Forelimb muscle (tissue), 1 donor: ENCODE measurements at regions not wholly inside any gene's neighbourhood (a gene's known extent, or its start where the extent isn't known, plus 50 kb on each side); places are given as distances from the start of the nearest gene placed in this dataset.
A peak's percentile ranks its signal among the peaks of the same experiment; 100 is the strongest.

Experiments
- DNase-seq: peaks from one replicate; pipeline ENCODE4 v3.0.0-alpha.2; 2013; ENCODE audit warnings: low read depth

DNA sequence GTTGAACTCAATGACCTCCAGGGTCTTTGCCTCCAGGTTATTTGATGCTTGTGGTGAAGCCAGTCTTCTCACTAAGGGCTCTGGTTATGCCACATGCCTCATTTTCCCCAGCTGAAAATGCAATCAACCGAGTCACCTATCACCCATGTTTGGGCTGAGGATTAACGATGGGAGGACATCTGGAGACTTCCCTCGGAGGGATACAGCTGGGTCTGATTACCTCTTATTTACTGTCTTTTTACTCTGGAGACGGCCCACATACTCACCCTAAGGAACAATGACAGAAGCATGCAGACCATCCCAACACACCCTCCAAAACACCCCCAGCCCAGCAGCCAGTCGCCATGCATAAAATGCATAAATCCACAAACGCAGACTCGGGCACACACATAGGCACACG, 187.4 kb downstream of the OPA1 start:
- DNase-seq = no peak

DNA sequence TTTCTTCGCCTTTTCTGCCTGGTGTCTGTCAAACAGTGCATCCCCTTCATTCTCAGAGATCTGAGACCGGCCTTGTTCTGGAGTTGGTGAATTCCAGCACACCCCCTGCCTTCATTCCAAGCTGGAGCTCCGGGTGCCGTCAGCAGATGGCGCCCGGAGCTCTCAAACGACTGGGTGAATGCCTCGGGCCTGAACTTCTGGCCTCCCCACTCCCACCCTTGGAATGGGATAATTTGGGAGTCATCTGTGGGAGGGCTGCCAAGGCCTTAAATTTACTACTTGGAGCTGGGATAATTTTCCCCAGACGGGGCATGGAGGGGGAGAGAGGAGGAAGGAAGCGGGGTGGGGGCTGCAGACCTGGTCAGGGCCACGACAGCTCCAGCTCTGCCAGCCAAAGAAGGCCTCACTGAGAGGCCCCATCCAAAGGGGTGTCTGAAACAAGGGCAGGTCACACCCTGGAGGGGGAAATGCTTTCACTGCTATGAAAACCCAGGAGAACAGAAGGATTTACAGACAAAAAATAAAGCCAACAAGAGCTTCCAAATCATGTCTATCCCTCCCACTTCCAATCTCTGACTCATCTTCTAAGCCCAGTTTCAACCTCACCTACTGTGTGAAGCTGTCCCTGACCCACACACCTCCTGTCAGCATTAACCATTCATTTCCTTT, 187.9 kb downstream of the OPA1 start:
- peak; percentile 85 for DNase-seq

GRCh38 chr3:193782276-193782647, 189.3 kb downstream of the OPA1 start:
- DNase-seq = no peak

GRCh38 chr3:193782747-193783146, 189.7 kb downstream of the OPA1 start:
- no peak for DNase-seq

- no peak for DNase-seq
Observed at GRCh38 chr3:193783166-193783896, 190.3 kb downstream of the OPA1 start.

DNA sequence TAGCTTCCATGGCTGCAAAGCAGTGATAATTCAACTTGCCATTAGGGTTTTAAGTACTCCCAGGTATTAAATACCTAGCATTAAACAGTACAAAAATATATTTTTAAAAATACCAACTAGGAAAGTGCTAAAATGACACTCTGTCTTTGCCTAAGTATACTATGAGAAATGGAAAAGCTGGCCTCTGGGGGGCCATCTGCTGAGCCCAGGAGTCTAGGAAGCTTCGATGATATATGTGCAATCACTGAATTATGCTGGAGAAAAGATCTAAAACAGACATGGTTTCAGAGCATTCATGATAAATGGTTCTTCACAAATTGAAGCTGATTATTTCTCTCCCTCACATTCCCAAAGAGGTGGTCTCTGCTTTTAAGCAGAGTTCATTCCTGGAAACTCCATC, 191.8 kb downstream of the OPA1 start:
- DNase-seq = no peak

DNA sequence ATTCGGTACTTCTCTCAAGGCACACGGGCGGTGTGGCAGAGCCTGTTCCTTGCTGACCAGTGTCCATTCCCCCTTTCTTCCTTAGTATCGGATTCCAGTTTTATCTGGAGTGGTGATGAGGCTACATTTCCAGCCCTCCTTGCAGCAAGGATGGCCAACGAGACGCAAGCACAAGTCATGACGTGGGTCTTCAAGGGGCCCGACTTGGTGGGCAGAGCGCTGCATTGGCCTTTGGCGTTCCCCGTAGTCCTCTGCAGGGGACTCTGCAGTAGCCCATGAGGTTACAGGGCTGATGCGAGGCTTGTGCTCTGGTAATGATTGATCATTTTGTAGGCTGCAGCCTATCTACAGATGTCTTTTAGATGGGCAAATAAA, 194.5 kb downstream of the OPA1 start:
- DNase-seq = no peak

GRCh38 chr3:193788189-193788991, 195.4 kb downstream of the OPA1 start:
- DNase-seq = peak; percentile 74

DNA sequence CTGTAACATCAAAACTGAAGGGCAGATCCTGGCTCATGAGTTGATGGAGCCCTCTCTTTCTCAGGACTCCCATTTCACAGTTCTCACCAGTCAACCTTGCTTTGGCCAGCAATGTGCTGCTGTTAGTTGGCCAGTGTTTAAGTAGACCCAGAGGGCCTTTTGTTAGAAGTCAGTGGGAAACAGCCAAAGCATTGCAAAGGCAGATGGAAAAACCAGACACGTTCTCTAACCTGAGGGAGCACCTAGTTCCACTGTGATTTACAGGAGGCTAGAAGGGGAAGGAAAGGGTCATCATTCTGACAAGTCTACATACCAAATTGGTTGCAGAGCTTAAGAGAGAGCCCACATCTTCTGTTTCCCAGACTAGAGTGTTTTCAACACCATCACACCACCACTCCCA, 196.4 kb downstream of the OPA1 start:
- no peak for DNase-seq

- no peak for DNase-seq
Observed at GRCh38 chr3:193790086-193790990, 197.3 kb downstream of the OPA1 start.

DNA sequence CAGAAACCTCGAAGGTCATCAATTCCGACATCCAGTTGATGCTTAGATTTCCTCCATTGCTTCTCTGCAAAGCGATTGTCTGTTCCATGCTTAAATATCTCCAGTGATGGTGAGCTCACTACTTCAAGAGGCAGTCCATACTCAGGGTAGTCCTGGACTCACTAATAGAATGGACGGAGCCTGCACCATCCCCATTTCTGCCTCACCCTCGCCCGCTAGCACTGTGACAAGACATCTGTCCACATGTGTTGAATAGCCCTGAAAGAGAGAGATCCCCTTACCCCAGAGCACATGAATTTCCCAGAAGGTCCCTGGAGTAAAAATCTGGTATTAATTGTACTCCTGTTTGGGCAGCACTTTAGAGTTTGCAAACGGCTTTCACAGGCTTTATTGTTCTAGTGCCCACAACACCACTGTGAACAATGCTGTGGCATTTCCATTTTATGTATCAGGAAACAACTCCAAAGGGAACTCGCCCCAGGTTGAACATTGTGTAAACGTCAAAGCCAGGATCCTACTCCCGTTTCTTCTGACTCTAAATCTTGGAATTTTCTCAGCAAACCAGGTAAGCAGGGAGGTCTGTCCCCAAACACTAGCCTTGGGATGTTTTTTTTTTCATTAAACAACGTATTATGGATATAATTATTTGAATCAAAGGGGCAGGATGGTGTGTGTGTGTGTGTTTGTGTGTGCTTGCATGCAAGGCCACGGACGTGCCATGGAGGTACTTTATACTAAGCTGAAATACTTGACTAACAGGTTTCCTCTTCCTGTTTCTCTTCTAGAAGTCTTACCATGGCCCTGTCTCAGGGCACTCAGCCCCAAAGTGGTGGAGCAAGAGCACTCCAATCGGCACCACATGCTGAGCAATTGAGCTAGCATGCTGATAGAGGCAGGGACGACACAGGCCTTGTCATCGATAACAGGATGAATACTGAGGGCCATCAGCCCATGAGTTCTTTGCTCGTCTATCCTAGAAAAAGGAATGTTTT, 198.3 kb downstream of the OPA1 start:
- DNase-seq = no peak

DNA sequence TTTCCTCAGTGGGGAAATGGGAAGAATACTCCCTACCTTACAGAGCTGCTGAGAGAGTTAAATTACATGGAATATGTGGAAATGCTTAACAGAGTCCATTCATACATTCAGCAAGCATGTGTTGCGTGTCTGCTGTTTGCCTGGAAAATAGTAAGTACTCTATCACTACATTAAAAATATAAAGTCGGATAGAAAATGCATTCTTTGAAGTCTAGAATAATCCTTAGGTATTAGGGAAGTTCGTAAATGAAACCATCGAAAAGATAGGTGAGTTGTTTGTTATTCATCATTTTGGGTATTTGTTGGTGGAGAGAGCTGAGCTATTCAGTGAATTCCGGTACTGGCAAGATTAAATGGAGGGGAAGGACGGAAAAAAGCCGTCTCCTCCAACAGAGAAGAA, 200.1 kb downstream of the OPA1 start:
- DNase-seq = no peak

DNA sequence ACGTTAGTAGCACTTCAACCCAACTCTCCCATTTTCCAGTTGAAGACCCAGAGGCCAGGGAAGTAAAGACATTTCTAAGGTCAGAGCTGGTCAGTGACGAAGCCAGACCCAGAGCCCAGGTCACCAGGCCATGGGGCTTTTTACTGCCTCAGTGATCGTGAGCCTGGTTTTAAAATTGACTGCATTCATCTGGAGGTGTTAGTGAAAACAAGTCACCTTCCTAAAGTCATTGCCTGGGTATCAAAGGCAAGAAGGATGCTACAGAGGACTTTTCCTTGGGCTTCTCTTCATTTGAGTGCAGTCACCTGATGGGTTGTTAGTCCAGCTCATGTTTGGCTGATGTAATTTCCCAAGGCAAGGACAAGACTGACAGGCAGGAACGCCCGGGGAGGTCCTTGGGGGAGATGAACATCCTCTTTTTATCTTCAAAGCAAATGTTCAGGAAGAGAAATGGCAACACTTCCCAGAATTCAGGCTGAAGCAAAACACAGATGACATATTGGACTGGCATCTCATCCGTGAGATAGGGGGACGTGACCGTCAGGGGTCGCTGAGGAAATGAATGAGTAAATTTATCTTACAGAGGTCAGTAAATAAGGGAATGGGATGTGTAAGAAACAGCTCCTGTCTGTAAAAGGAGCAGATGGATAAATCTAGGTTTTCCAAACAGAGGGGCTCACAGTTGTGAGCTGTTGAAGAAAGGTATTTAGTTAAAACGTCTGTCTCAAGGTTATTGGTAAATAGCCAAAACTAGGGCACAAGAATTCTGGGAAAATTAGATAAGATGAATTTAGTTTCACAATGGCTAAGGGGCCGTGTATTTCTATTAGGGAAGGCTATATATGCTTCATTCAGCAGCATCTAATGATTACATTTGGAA, 201.2 kb downstream of the OPA1 start:
- DNase-seq = no peak

GRCh38 chr3:193795062-193795690, 202.2 kb downstream of the OPA1 start:
- DNase-seq = no peak

DNA sequence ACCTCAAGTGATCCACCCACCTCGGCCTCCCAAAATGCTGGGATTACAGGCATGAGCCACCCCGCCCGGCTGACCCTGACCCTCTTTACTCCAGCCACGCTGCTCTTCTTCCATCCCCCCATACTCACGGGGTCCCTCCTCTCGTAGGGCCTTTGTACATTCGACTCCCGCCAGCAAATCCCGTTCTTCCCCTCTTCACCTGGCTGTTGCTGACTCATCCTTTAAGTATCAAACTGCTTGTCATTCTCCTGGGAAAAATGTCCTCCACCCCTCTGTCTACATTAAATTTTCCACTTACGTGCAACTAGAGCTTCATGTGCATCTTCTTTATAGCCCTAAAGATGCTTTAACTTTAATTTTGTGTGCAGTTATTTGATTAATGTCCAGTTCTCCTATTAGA, 203.1 kb downstream of the OPA1 start:
- DNase-seq = no peak

DNA sequence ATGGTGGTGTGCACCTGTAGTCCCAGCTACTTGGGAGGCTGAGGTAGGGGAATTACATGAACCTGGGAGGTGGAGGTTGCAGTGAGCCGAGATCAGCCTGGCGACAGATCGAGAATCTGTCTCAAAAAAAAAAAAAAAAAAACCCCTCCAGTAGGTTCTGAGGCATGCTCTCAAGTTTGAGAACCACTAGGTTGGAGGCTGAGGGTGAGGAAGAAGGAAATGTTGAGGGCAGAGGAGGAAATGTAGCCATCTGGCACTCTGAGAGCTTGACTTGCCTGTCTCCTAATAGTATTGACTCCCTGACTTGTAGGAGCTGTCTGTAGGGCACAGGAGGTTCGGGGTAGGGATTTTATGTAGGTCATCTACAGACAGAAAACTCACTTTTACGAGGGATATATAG, 204.6 kb downstream of the OPA1 start:
- DNase-seq = no peak

DNA sequence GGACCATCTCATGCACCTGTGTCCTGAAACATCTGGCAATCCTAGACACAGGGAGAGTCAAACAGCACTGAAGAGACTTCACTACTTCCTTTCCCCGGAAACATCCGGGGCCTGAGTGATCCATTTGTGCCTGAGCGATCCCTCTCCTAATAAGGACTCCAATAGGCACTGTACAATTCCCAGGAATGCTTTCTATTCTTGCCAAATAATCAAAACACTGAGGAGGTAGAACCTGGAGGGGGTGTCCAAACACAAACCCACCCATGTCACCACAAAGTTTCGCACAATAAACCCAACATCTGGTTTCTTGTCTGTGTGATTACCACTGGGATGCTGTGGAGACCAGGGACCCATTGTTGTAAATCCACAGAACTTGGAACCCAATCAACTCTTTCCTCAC, 205.0 kb downstream of the OPA1 start:
- no peak for DNase-seq

DNA sequence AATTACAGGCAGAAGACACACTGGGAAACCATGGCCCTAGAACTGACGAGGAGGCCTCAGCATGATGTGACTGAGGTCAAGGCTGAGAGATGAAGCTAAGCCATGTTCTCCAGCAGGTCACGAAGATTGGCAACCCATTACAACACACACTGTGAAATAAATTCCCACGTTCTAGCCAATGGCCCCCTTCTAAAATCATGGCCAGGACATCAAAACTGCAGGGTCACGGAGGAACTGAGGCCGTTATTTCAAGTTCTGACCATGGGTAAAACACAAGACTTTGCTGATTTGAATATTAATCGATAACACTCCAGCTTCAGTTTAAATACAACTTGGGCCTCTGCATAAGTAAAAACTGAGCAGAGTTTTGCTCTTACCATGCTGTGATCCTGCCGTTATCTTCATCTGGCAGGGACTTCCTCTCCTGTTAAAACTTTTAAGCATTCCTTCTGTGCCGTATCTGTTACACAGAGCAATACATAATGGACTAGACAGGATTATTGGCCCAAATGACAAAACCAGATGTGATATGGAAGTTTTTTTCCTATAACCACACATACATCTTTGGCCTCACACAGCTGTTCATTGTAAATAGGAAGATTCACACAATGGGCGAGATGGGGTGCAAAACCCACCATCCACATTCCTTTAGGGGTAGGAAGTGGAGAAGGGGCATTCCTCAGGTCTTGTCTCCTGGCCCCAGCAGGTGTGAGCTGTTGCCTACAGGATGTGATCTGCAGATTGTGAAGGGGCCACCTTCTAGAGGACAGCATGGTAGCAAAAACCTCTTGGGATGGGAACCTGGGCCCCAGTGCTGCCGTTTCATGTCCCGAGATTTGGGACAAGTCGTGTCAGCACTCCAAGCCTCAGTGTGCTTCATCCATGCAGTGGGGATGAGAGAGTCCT, 207.4 kb downstream of the OPA1 start:
- no peak for DNase-seq
